ENCODE measurements at regions not wholly inside any gene's neighbourhood (a gene's known extent, or its start where the extent isn't known, plus 50 kb on each side); places are given as distances from the start of the nearest gene placed in this dataset.

DNA sequence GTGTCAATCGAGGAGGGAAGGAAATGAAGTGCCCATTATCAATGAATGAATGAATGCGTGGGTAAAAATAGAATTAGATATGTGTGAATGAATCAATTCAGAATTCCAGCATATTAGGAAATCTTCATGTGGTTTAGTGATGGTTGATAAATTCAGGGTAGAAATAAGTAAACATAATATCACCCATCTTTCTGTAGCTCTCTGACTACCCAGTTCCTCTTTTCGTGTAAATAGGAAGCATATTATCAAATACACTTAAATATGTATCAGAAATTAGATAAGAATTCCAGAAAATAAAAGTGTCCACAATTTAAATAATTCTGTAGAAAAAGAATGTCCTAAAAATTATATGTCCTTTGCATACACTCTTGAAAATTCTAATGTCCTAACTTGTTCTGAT, 552.9 kb upstream of the LRATD1 start:
- H2BK120ac ChIP-seq (ENCODE audit: low read depth, low read length, poor library complexity, severe bottlenecking) = no peak overlapping the region
- no peak overlapping the region for H3K4ac ChIP-seq (ENCODE audit: low read depth, low read length)
- H4K8ac ChIP-seq (replicated peaks; ENCODE audit: insufficient read length, low read depth, low read length) = no peak overlapping the region
- Mint-ChIP-seq H3K36me3 (ENCODE audit: insufficient read depth in 1 of 3, low read depth in 3 of 3) (peaks cover 2 to 8% (median 4%) of the 10 kb centered on the region in 3 experiments; a peak in 4 of 7 replicates), H3K4me3 (no peak overlapping the region), H3K27ac (no peak overlapping the region; a peak in 1 of 7 replicates), H3K4me1 (peaks cover 11 to 13% of the 10 kb centered on the region in 2 experiments), H3K27me3 (ENCODE audit: low read depth) (no peaks in the 10 kb centered on the region), H3K9me3 (peaks cover 2 to 8% of the 10 kb centered on the region in 2 experiments; a peak in 4 of 5 replicates)
- H4K5ac ChIP-seq (ENCODE audit: insufficient read length, low read depth, low read length) = no peak overlapping the region
- no peak overlapping the region for H3K14ac ChIP-seq (ENCODE audit: insufficient read depth, low read length)
- H4K20me1 ChIP-seq (ENCODE audit: control insufficient read depth, insufficient read depth, insufficient read length) = no peaks in the 10 kb centered on the region
- no peak overlapping the region for H2BK5ac ChIP-seq (ENCODE audit: insufficient read length, low read length)
- no peak overlapping the region for H2AK5ac ChIP-seq (ENCODE audit: insufficient read length, low read length)
- H3K9me3 ChIP-seq (ENCODE audit: control insufficient read depth, low read depth, low read length) = no peaks in the 10 kb centered on the region
- no peak for DNase-seq
- H2BK20ac ChIP-seq (ENCODE audit: low read depth, low read length, poor library complexity, severe bottlenecking) = no peak overlapping the region
- H2AFZ ChIP-seq (ENCODE audit: low read length) = no peak overlapping the region
- no peak overlapping the region for H2BK12ac ChIP-seq (ENCODE audit: insufficient read length, low read depth, low read length)
- no peak overlapping the region for H3K9ac ChIP-seq (ENCODE audit: extremely low read depth, insufficient read length, low read length)
- WGBS (ENCODE audit: extremely low coverage, insufficient read length, low lambda C conversion rate) = no CpG with 5 or more reads among the region's 3 CpGs
- H3K79me1 ChIP-seq (ENCODE audit: insufficient read depth, low read depth, low read length, poor library complexity, severe bottlenecking) = no peaks in the 10 kb centered on the region
- no peaks in the 10 kb centered on the region for H3K27me3 ChIP-seq (ENCODE audit: insufficient read depth, low read length)
- no peak overlapping the region for H3K56ac ChIP-seq (ENCODE audit: insufficient read length, low read depth, low read length)
- TF ChIP-seq, protein P1, sequence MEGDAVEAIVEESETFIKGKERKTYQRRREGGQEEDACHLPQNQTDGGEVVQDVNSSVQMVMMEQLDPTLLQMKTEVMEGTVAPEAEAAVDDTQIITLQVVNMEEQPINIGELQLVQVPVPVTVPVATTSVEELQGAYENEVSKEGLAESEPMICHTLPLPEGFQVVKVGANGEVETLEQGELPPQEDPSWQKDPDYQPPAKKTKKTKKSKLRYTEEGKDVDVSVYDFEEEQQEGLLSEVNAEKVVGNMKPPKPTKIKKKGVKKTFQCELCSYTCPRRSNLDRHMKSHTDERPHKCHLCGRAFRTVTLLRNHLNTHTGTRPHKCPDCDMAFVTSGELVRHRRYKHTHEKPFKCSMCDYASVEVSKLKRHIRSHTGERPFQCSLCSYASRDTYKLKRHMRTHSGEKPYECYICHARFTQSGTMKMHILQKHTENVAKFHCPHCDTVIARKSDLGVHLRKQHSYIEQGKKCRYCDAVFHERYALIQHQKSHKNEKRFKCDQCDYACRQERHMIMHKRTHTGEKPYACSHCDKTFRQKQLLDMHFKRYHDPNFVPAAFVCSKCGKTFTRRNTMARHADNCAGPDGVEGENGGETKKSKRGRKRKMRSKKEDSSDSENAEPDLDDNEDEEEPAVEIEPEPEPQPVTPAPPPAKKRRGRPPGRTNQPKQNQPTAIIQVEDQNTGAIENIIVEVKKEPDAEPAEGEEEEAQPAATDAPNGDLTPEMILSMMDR (conservative IDR thresholded peaks at IDR 0.05) = no peak
- H3K79me2 ChIP-seq (ENCODE audit: insufficient read depth, low read length) = no peaks in the 10 kb centered on the region
- H4K91ac ChIP-seq (ENCODE audit: insufficient read length, low read depth, low read length) = no peak overlapping the region
- H3K27ac ChIP-seq (ENCODE audit: insufficient read length, low read depth, low read length) = no peak overlapping the region
- no peak overlapping the region for H3K4me2 ChIP-seq (ENCODE audit: insufficient read depth, insufficient read length, low read length)
- H2BK15ac ChIP-seq (ENCODE audit: low read depth, low read length) = no peak overlapping the region
- no peak overlapping the region for H3T11ph ChIP-seq (ENCODE audit: low read length)
- no peaks in the 10 kb centered on the region for H3K23me2 ChIP-seq (ENCODE audit: insufficient read length, low read depth, low read length, poor library complexity, severe bottlenecking)
- H3K4me1 ChIP-seq (ENCODE audit: insufficient read depth, low read length) = no peaks in the 10 kb centered on the region
- no peak overlapping the region for H3K23ac ChIP-seq (ENCODE audit: insufficient read length, low read depth, low read length)
- no peak overlapping the region for H3K18ac ChIP-seq (ENCODE audit: insufficient read length, low read depth, low read length)
